WI38 (cell line): ENCODE measurements at regions not wholly inside any gene's neighbourhood (a gene's known extent, or its start where the extent isn't known, plus 50 kb on each side); places are given as distances from the start of the nearest gene placed in this dataset.

Experiments
- H3K4me3 ChIP-seq: 2 replicates; pipeline ENCODE4 v1.5.1; 2011; ENCODE audit warnings: low read depth, mild to moderate bottlenecking, control low read depth, low read length
- TF ChIP-seq, protein P1 (sequence below): IDR thresholded peaks from 2 replicates; pipeline ENCODE4 v1.5.1; 2012; ENCODE audit warnings: low read depth, mild to moderate bottlenecking, control low read depth, low read length

DNA sequence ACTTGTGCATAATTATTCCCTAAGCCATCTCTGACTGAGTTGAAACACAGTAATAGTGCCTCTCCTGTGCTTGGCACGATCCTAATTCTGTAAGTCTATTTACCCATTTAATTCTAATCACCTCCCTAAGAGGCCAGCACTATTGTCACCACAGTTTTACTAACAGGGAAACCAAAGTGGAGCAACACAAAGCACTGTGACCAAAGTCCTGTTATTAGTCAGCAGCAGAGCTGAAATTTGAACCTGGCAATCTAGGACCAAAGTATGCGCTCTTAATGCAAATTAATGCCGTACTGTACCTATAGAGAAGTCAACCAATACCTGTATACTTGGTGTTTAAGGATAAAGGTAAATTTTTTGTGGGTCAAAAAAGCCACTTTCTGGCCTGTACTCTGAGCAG lies 77.1 kb upstream of the CNTLN start:
- TF ChIP-seq, protein P1, sequence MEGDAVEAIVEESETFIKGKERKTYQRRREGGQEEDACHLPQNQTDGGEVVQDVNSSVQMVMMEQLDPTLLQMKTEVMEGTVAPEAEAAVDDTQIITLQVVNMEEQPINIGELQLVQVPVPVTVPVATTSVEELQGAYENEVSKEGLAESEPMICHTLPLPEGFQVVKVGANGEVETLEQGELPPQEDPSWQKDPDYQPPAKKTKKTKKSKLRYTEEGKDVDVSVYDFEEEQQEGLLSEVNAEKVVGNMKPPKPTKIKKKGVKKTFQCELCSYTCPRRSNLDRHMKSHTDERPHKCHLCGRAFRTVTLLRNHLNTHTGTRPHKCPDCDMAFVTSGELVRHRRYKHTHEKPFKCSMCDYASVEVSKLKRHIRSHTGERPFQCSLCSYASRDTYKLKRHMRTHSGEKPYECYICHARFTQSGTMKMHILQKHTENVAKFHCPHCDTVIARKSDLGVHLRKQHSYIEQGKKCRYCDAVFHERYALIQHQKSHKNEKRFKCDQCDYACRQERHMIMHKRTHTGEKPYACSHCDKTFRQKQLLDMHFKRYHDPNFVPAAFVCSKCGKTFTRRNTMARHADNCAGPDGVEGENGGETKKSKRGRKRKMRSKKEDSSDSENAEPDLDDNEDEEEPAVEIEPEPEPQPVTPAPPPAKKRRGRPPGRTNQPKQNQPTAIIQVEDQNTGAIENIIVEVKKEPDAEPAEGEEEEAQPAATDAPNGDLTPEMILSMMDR: no peak
- no peak overlapping the region for H3K4me3 ChIP-seq

DNA sequence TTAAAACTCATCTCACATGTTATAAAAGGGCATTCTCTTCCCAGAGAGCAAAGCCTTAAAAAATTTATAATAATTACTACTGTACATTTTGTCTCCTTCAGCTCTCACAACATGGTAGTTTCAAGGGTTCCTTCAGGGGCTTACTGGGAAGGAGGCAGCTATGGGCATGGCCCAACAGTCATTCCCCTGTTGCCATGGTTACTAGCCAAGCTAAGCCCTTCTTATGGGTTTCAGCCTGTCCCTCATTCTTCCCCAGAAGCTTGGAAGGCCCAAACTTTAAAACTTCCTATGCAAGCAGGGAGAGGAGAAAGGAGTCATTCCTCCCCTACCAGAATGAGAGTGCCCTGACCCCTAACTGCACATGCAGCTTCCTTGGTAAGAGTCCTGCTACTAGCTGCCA lies 82.2 kb upstream of the CNTLN start:
- TF ChIP-seq, protein P1: no peak

DNA sequence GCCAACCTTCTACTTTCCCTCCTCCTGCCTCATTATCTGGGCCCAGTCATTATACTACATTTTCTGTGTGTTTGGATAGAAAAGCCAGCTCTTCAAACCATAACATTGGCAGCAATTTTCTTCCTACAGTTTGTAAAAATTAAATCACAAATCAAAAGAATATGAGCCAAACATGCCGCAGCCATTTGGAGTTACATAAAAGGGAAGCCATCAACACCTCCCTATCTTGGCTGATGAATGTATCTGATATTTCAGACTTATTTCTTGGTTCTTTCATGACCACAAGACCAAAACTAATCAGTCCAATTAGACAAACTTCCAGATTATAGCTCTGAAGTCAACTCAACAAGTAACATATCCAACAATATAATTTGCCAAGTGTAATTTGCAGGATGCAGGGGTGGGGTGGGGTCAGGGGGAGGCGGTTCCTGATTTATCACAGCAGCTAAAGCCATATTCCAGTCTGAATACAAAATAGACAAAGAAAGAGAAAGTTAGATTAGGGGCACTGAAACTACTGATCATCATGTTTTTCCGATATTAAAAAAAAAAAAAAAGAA lies 89.4 kb upstream of the CNTLN start:
- TF ChIP-seq, protein P1: no peak

More for the DNA sequence above, 82.2 kb upstream of the CNTLN start:
- H3K4me3 ChIP-seq: no peak overlapping the region

DNA sequence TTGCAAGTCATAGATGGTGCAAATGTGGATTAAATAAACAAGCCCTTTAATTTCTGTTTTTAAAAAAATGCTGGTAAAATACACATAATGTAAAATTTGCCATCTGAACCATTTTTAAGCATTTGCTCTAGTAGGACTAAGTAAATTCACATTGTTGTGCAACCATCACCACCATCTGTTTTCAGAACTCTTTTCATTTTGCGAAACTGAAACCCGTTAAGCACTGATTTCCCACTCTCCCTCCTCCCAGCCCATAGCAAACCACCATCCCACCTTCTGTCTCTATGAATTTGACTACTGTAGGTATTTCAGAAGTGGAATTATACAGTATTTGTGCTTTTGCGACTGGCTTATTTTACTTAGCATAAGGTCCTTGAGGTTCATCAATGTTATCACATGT lies 103.3 kb upstream of the CNTLN start:
- no peak overlapping the region for H3K4me3 ChIP-seq
- TF ChIP-seq, protein P1: no peak

More for the DNA sequence above, 89.4 kb upstream of the CNTLN start:
- no peak overlapping the region for H3K4me3 ChIP-seq

DNA sequence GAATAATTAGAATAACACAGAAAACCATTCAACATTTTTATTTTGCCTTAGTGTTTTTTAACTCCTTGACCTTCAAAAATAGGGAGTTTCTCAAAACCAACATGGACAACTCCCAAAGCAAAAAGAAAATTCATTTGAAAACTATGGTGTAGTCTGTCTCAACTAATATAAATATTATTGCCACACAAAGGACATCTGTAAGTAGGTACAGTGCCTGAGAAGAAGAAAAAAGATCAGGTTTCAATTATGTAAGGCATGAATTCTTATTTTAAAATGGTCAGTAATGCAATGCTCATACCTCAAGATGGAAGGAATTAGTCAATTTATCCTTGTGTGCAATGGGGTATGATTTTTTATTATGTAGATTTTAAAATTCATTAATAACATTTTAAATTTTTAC lies 109.6 kb upstream of the CNTLN start:
- TF ChIP-seq, protein P1: no peak
- H3K4me3 ChIP-seq: no peak overlapping the region

DNA sequence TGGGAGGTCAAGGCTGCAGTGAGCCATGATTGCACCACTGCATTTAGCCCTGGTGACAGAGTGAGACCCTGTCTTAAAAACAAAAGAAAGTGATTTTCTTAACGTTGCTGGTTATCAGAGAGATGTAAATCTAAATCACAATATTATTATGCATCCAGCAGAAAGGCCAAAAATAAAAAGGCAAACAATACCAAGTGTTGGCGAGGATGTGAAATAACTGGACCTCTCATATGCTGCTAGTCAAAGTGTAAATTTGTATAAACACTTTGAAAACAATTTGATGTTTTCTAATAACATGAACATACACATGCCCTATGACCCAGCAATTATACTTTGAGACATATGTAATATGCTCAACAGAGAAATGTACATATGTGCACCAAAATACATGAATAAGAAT lies 110.7 kb upstream of the CNTLN start:
- TF ChIP-seq, protein P1: no peak
- no peak overlapping the region for H3K4me3 ChIP-seq

DNA sequence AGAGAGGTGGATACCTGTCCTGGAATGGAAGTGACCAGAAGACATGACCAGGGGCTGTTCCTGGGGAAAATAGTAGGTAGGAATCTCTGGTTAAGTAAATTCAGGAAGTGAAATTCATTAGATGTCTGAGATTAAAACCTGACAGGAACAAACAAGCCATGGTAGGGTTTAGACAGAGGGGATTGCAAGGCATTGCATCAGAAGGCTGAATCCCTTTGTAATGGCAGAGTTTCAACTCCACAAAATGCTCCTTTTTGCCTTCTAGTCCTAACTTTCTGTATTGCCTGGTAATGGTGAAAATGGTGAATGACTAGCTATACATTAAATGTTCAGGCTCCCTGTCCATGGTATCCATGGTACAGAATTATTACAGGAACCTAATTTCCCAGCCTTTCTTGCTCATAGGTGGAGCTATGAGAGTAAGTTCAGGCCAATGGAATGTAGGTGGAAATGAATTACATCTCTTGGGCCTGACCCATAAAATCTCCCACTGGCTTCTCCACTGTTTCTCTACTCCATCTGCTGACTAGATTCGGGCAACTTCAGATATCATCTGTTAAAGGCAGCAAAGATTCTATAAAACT lies 113.4 kb upstream of the CNTLN start:
- TF ChIP-seq, protein P1: no peak
- H3K4me3 ChIP-seq: no peak overlapping the region
